ENCODE measurements at regions not wholly inside any gene's neighbourhood (a gene's known extent, or its start where the extent isn't known, plus 50 kb on each side); places are given as distances from the start of the nearest gene placed in this dataset.
"Not testable (repeated sequence)": the region's sequence is repeated elsewhere in the genome, so short reads cannot be mapped to it uniquely, and the experiment has no call there.

DNA sequence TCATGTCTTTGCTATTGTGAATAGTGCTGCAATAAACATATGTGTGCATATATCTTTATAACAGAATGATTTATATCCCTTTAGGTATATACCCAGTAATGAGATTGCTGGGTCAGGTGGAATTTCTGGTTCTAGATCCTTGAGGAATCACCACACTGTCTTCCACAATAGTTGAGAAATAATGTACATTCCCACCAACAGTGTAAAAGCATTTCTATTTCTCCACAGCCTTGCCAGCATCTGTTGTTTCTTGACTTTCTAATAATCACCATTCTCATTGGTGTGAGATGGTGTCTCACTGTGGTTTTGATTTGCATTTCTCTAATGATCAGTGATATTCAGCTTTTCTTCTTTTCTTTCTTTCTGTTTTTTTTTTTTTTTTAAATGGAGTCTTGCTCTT lies 51.7 kb upstream of the RBFOX2 start:
- TF ChIP-seq, protein P1, sequence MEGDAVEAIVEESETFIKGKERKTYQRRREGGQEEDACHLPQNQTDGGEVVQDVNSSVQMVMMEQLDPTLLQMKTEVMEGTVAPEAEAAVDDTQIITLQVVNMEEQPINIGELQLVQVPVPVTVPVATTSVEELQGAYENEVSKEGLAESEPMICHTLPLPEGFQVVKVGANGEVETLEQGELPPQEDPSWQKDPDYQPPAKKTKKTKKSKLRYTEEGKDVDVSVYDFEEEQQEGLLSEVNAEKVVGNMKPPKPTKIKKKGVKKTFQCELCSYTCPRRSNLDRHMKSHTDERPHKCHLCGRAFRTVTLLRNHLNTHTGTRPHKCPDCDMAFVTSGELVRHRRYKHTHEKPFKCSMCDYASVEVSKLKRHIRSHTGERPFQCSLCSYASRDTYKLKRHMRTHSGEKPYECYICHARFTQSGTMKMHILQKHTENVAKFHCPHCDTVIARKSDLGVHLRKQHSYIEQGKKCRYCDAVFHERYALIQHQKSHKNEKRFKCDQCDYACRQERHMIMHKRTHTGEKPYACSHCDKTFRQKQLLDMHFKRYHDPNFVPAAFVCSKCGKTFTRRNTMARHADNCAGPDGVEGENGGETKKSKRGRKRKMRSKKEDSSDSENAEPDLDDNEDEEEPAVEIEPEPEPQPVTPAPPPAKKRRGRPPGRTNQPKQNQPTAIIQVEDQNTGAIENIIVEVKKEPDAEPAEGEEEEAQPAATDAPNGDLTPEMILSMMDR (conservative IDR thresholded peaks at IDR 0.05): not testable (repeated sequence)
- not testable (repeated sequence) for TF ChIP-seq EZH2 (IDR thresholded peaks at IDR 0.05; ENCODE audit: low read depth)

Measured in PC-9 (cell line).